CD4-positive, alpha-beta memory T cell (primary cell): ENCODE measurements at regions not wholly inside any gene's neighbourhood (a gene's known extent, or its start where the extent isn't known, plus 50 kb on each side); places are given as distances from the start of the nearest gene placed in this dataset.

ENCODE experiments used
- CTCF ChIA-PET: fragments of 350-600 bp; sonication (Branson Sonifier 250); formaldehyde crosslinking; loops from one replicate; lab custom pipeline; 2021; ENCODE audit warnings: inconsistent platforms; ENCODE audit not compliant: partially characterized antibody; lab: Charles Lee
- POLR2A ChIA-PET: fragments of 350-600 bp; sonication (Branson Sonifier 250); formaldehyde crosslinking; loops from one replicate; lab custom pipeline; 2021; ENCODE audit not compliant: partially characterized antibody; lab: Charles Lee
- DNase-seq, 5 donors: peaks; one replicate each; pipeline versions ENCODE4 v3.0.0 to v3.0.0-alpha.2; 2020 to 2022; ENCODE audit warnings: mixed read lengths in 1 of 5
- H3K27ac ChIP-seq: one replicate; pipeline ENCODE4 v1.7.0; 2013; ENCODE audit warnings: low read depth, low read length
- H3K27me3 ChIP-seq: 2 replicates; pipeline ENCODE4 v1.7.0; 2013; ENCODE audit warnings: mild to moderate bottlenecking, low read length, moderate library complexity; ENCODE audit not compliant: insufficient read depth
- H3K36me3 ChIP-seq: 2 replicates; pipeline ENCODE4 v1.7.0; 2013; ENCODE audit warnings: mild to moderate bottlenecking, low read length, moderate library complexity; ENCODE audit not compliant: insufficient read depth
- H3K4me1 ChIP-seq: 2 replicates; pipeline ENCODE4 v1.7.0; 2013; ENCODE audit warnings: mild to moderate bottlenecking, low read length, moderate library complexity; ENCODE audit not compliant: insufficient read depth
- H3K4me3 ChIP-seq, 2 donors: one replicate each; pipeline ENCODE4 v1.7.0; 2013; ENCODE audit warnings: low read length in 2 of 2, mild to moderate bottlenecking in 1 of 2
- H3K9me3 ChIP-seq, 2 donors: one replicate each; pipeline ENCODE4 v1.7.0; 2013; ENCODE audit warnings: low read length in 2 of 2, control low read depth in 1 of 2; ENCODE audit not compliant: control insufficient read depth in 1 of 2
- H3K27ac Mint-ChIP-seq, 7 donors: one replicate each; pipeline ENCODE4 v1.8.0; 2020 to 2021; ENCODE audit warnings: mixed read lengths in 7 of 7, mild to moderate bottlenecking in 6 of 7, inconsistent platforms in 3 of 7, moderate library complexity in 3 of 7
- H3K27me3 Mint-ChIP-seq, 2 donors: one replicate each; pipeline ENCODE4 v1.8.0; 2020 to 2021; ENCODE audit warnings: mixed read lengths in 2 of 2
- H3K36me3 Mint-ChIP-seq, 2 donors: one replicate each; pipeline ENCODE4 v1.8.0; 2020 to 2021; ENCODE audit warnings: mixed read lengths in 2 of 2, inconsistent platforms in 1 of 2, mild to moderate bottlenecking in 1 of 2
- H3K4me1 Mint-ChIP-seq, 4 donors: one replicate each; pipeline ENCODE4 v1.8.0; 2020 to 2021; ENCODE audit warnings: mixed read lengths in 4 of 4, mild to moderate bottlenecking in 1 of 4
- H3K4me3 Mint-ChIP-seq, 8 donors: one replicate each; pipeline ENCODE4 v1.8.0; 2020 to 2021; ENCODE audit warnings: mixed read lengths in 8 of 8, mild to moderate bottlenecking in 7 of 8, moderate library complexity in 6 of 8, inconsistent platforms in 3 of 8
- H3K9me3 Mint-ChIP-seq, 8 donors: one replicate each; pipeline ENCODE4 v1.8.0; 2020 to 2021; ENCODE audit warnings: mixed read lengths in 8 of 8, mild to moderate bottlenecking in 5 of 8, inconsistent platforms in 3 of 8, moderate library complexity in 1 of 8
- intact Hi-C: fragments of 100-400 bp; cut with micrococcal nuclease; formaldehyde crosslinking; loops from one replicate; pipeline ENCODE4 v1.15.1; 2023

GRCh38 chr1:60274422-60275290 lies 201.1 kb upstream of the C1orf87 start:
- no peaks in the 10 kb centered on the region for H3K4me1 Mint-ChIP-seq
- Histone ChIP-seq H3K27me3 (no peaks in the 10 kb centered on the region), H3K36me3 (no peaks in the 10 kb centered on the region), H3K9me3 (no peaks in the 10 kb centered on the region), H3K4me3 (no peak overlapping the region), H3K4me1 (no peaks in the 10 kb centered on the region), H3K27ac (no peak overlapping the region)
- no peaks in the 10 kb centered on the region for H3K9me3 Mint-ChIP-seq
- POLR2A ChIA-PET = no interaction called here
- no peak overlapping the region for H3K27ac Mint-ChIP-seq
- H3K36me3 Mint-ChIP-seq = no peaks in the 10 kb centered on the region
- peaks cover 0 to 1% of the 10 kb centered on the region in 2 donors for H3K27me3 Mint-ChIP-seq
- no peak for DNase-seq
- CTCF ChIA-PET = no interaction called here
- H3K4me3 Mint-ChIP-seq = no peak overlapping the region
- intact Hi-C loops = no loop called here

GRCh38 chr1:60273185-60273584 lies 199.6 kb upstream of the C1orf87 start:
- no peak overlapping the region for H3K27ac Mint-ChIP-seq

GRCh38 chr1:60271041-60271440 lies 197.5 kb upstream of the C1orf87 start:
- H3K27ac Mint-ChIP-seq = no peak overlapping the region
- no peak overlapping the region for H3K4me3 Mint-ChIP-seq
- H3K36me3 Mint-ChIP-seq = no peaks in the 10 kb centered on the region
- intact Hi-C loops = no loop called here
- peaks cover 0 to 1% of the 10 kb centered on the region in 2 donors for H3K27me3 Mint-ChIP-seq
- Histone ChIP-seq H3K9me3 (no peaks in the 10 kb centered on the region), H3K4me1 (no peaks in the 10 kb centered on the region), H3K36me3 (no peaks in the 10 kb centered on the region), H3K4me3 (no peak overlapping the region), H3K27me3 (no peaks in the 10 kb centered on the region), H3K27ac (no peak overlapping the region)
- no peaks in the 10 kb centered on the region for H3K4me1 Mint-ChIP-seq
- H3K9me3 Mint-ChIP-seq = peaks cover 0 to 3% (median 0%) of the 10 kb centered on the region in 8 donors
- ChIA-PET CTCF (no interaction called here), POLR2A (no interaction called here)
- no peak for DNase-seq

More at GRCh38 chr1:60273185-60273584, 199.6 kb upstream of the C1orf87 start:
- H3K9me3 Mint-ChIP-seq = peaks cover 0 to 3% (median 0%) of the 10 kb centered on the region in 8 donors
- ChIA-PET POLR2A (no interaction called here), CTCF (no interaction called here)
- Histone ChIP-seq H3K9me3 (no peaks in the 10 kb centered on the region), H3K4me1 (no peaks in the 10 kb centered on the region), H3K27me3 (no peaks in the 10 kb centered on the region), H3K36me3 (no peaks in the 10 kb centered on the region), H3K4me3 (no peak overlapping the region), H3K27ac (no peak overlapping the region)
- intact Hi-C loops = no loop called here
- no peaks in the 10 kb centered on the region for H3K4me1 Mint-ChIP-seq
- H3K36me3 Mint-ChIP-seq = no peaks in the 10 kb centered on the region
- peaks cover 0 to 1% of the 10 kb centered on the region in 2 donors for H3K27me3 Mint-ChIP-seq
- DNase-seq = no peak
- H3K4me3 Mint-ChIP-seq = no peak overlapping the region

- Mint-ChIP-seq H3K27me3 (peaks cover 0 to 1% of the 10 kb centered on the region in 2 donors), H3K9me3 (peaks cover 0 to 3% (median under 1%) of the 10 kb centered on the region in 8 donors), H3K4me1 (no peaks in the 10 kb centered on the region), H3K27ac (no peak overlapping the region), H3K4me3 (peak overlapping the region in 1 of 8 donors; percentile 11), H3K36me3 (no peaks in the 10 kb centered on the region)
- no peaks in the 10 kb centered on the region for H3K9me3 ChIP-seq
- H3K36me3 ChIP-seq = no peaks in the 10 kb centered on the region
- H3K4me1 ChIP-seq = no peaks in the 10 kb centered on the region
- no peak overlapping the region for H3K4me3 ChIP-seq
- no peak for DNase-seq
- no peaks in the 10 kb centered on the region for H3K27me3 ChIP-seq
- intact Hi-C loops = no loop called here
- CTCF ChIA-PET = no interaction called here
- POLR2A ChIA-PET = no interaction called here
- no peak overlapping the region for H3K27ac ChIP-seq
These were observed 194.9 kb upstream of the C1orf87 start for GRCh38 chr1:60268451-60268850.

GRCh38 chr1:60265560-60266535 lies 192.3 kb upstream of the C1orf87 start:
- no peaks in the 10 kb centered on the region for H3K36me3 Mint-ChIP-seq
- ChIA-PET POLR2A (no interaction called here), CTCF (no interaction called here)
- DNase-seq = no peak
- Histone ChIP-seq H3K4me1 (no peaks in the 10 kb centered on the region), H3K9me3 (no peaks in the 10 kb centered on the region), H3K36me3 (no peaks in the 10 kb centered on the region), H3K4me3 (no peak overlapping the region), H3K27me3 (no peaks in the 10 kb centered on the region), H3K27ac (no peak overlapping the region)
- H3K4me1 Mint-ChIP-seq = no peaks in the 10 kb centered on the region
- intact Hi-C loops = no loop called here
- no peak overlapping the region for H3K27ac Mint-ChIP-seq
- peaks cover 0 to 5% (median under 1%) of the 10 kb centered on the region in 8 donors for H3K9me3 Mint-ChIP-seq
- H3K27me3 Mint-ChIP-seq = peaks cover 0 to 1% of the 10 kb centered on the region in 2 donors
- H3K4me3 Mint-ChIP-seq = no peak overlapping the region

- intact Hi-C loops = no loop called here
- no peaks in the 10 kb centered on the region for H3K4me1 ChIP-seq
- ChIA-PET CTCF (interaction anchor here (0.6 kb wide), 1 partner anchor 156 kb away, joined by 4 read pairs; no protein-coding TSS in a partner anchor), POLR2A (no interaction called here)
- H3K9me3 Mint-ChIP-seq = peaks cover 0 to 7% (median 0%) of the 10 kb centered on the region in 8 donors
- no peaks in the 10 kb centered on the region for H3K27me3 ChIP-seq
- DNase-seq = no peak
- no peaks in the 10 kb centered on the region for H3K36me3 Mint-ChIP-seq
- peaks cover 0 to 1% of the 10 kb centered on the region in 2 donors for H3K27me3 Mint-ChIP-seq
- no peak overlapping the region for H3K4me3 ChIP-seq
- no peaks in the 10 kb centered on the region for H3K36me3 ChIP-seq
- no peaks in the 10 kb centered on the region for H3K4me1 Mint-ChIP-seq
- H3K27ac ChIP-seq = no peak overlapping the region
- no peaks in the 10 kb centered on the region for H3K9me3 ChIP-seq
- no peak overlapping the region for H3K27ac Mint-ChIP-seq
- H3K4me3 Mint-ChIP-seq = no peak overlapping the region
These were observed 189.1 kb upstream of the C1orf87 start for GRCh38 chr1:60262701-60263100.

- ChIA-PET CTCF (no interaction called here), POLR2A (no interaction called here)
- H3K27me3 Mint-ChIP-seq = peaks cover 0 to 1% of the 10 kb centered on the region in 2 donors
- H3K4me1 Mint-ChIP-seq = no peaks in the 10 kb centered on the region
- H3K27ac Mint-ChIP-seq = no peak overlapping the region
- Histone ChIP-seq H3K36me3 (no peaks in the 10 kb centered on the region), H3K27me3 (no peaks in the 10 kb centered on the region), H3K4me1 (no peaks in the 10 kb centered on the region), H3K4me3 (no peak overlapping the region), H3K27ac (no peak overlapping the region), H3K9me3 (no peaks in the 10 kb centered on the region)
- H3K36me3 Mint-ChIP-seq = no peaks in the 10 kb centered on the region
- peaks cover 0 to 7% (median 0%) of the 10 kb centered on the region in 8 donors for H3K9me3 Mint-ChIP-seq
- DNase-seq = no peak
- intact Hi-C loops = no loop called here
- H3K4me3 Mint-ChIP-seq = no peak overlapping the region
These were observed 184.0 kb upstream of the C1orf87 start for GRCh38 chr1:60257531-60257930.
